ENCODE measurements at regions not wholly inside any gene's neighbourhood (a gene's known extent, or its start where the extent isn't known, plus 50 kb on each side); places are given as distances from the start of the nearest gene placed in this dataset.

GRCh38 chr5:58358501-58359178 lies 101.2 kb downstream of the PLK2 start:
- dilution Hi-C loops (cut with MboI; ENCODE audit: extremely low pct_ligation_motif_present, low sequenced_read_pairs) = no loop called here
- no peaks in the 10 kb centered on the region for H3K27me3 ChIP-seq (ENCODE audit: control insufficient read depth, extremely low read depth, insufficient read depth, low read length)
- no peak overlapping the region for H3K4me2 ChIP-seq (ENCODE audit: control insufficient read depth, extremely low read depth, insufficient read depth, low read depth, low read length)
- H2AFZ ChIP-seq (ENCODE audit: control insufficient read depth, low read length) = no peak overlapping the region
- no peak overlapping the region for H3K27ac ChIP-seq (ENCODE audit: control insufficient read depth, insufficient read depth, low read length)
- DNase-seq (ENCODE audit: low read depth, low spot score) = no peak
- no peak for FAIRE-seq
- TF ChIP-seq EZH2 (IDR thresholded peaks at IDR 0.05; ENCODE audit: low read length) = no peak
- TF ChIP-seq CTCF (optimal IDR thresholded peaks at IDR 0.05 in 1 of 3, IDR thresholded peaks at IDR 0.05 in 1 of 3, conservative IDR thresholded peaks at IDR 0.05 in 1 of 3; ENCODE audit: extremely low read depth in 1 of 3, insufficient read depth in 2 of 3, low read length in 3 of 3) = no peak
- H3K9me1 ChIP-seq (ENCODE audit: control insufficient read depth, extremely low read depth, insufficient read depth, low read length) = no peaks in the 10 kb centered on the region
- no peaks in the 10 kb centered on the region for H3K4me1 ChIP-seq (ENCODE audit: control insufficient read depth, extremely low read depth, insufficient read depth, low read length)
- no peaks in the 10 kb centered on the region for H3K79me2 ChIP-seq (ENCODE audit: control insufficient read depth, insufficient read depth, low read length)
- no peaks in the 10 kb centered on the region for H4K20me1 ChIP-seq (ENCODE audit: control insufficient read depth, extremely low read depth, insufficient read depth, low read length)
- H3K9me3 ChIP-seq (ENCODE audit: control insufficient read depth, low read depth, low read length) = no peaks in the 10 kb centered on the region
- no peak overlapping the region for H3K4me3 ChIP-seq (ENCODE audit: control insufficient read depth in 2 of 3, extremely low read depth in 1 of 3, insufficient read depth in 2 of 3, low read depth in 1 of 3, low read length in 3 of 3)
- no peak overlapping the region for H3K9ac ChIP-seq (ENCODE audit: control insufficient read depth, extremely low read depth, insufficient read depth, low read length)
- H3K36me3 ChIP-seq (ENCODE audit: control insufficient read depth in 2 of 2, extremely low read depth in 1 of 2, insufficient read depth in 2 of 2, low read length in 2 of 2) = no peaks in the 10 kb centered on the region

DNA sequence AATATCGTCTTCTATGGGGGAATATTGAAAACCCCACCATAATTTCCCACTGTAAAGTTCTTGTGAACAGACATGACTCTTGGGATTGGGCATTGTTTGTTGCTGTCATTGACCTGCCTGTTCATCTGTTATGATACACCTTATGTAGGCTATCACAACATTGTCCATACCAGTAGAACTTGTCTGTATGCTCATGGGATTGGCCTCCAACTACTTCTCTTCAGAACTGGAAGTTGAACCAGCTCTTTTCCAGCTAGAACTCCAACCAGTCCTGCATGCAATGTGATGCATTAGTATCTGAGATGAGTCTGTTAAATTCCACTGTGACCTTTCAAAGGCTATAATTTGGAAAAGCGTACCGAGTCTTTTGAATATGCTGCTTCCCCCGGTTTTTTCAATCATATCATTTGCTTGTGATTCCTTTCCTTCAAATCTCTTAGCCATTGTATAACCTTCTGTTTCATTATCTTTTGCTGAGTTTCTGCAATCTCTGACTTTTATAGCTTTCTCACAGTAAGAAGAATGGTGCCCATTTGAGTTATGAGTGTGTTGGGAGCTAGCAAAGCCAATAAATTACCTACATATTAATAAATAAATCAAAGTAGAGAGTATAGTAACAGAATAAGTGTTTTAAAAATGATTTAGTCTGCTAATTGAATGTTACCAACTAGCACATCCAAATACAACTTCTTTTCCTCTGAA lies 101.9 kb downstream of the PLK2 start:
- TF ChIP-seq CTCF (optimal IDR thresholded peaks at IDR 0.05 in 1 of 3, IDR thresholded peaks at IDR 0.05 in 1 of 3, conservative IDR thresholded peaks at IDR 0.05 in 1 of 3; ENCODE audit: extremely low read depth in 1 of 3, insufficient read depth in 2 of 3, low read length in 3 of 3) (no peak), EZH2 (IDR thresholded peaks at IDR 0.05; ENCODE audit: low read length) (no peak)
- no peaks in the 10 kb centered on the region for H3K27me3 ChIP-seq (ENCODE audit: control insufficient read depth, extremely low read depth, insufficient read depth, low read length)
- H4K20me1 ChIP-seq (ENCODE audit: control insufficient read depth, extremely low read depth, insufficient read depth, low read length) = no peaks in the 10 kb centered on the region
- no peak overlapping the region for H3K27ac ChIP-seq (ENCODE audit: control insufficient read depth, insufficient read depth, low read length)
- no peaks in the 10 kb centered on the region for H3K36me3 ChIP-seq (ENCODE audit: control insufficient read depth in 2 of 2, extremely low read depth in 1 of 2, insufficient read depth in 2 of 2, low read length in 2 of 2)
- H3K79me2 ChIP-seq (ENCODE audit: control insufficient read depth, insufficient read depth, low read length) = no peaks in the 10 kb centered on the region
- FAIRE-seq = no peak
- H3K4me3 ChIP-seq (ENCODE audit: control insufficient read depth in 2 of 3, extremely low read depth in 1 of 3, insufficient read depth in 2 of 3, low read depth in 1 of 3, low read length in 3 of 3) = no peak overlapping the region
- H3K9ac ChIP-seq (ENCODE audit: control insufficient read depth, extremely low read depth, insufficient read depth, low read length) = no peak overlapping the region
- H3K4me2 ChIP-seq (ENCODE audit: control insufficient read depth, extremely low read depth, insufficient read depth, low read depth, low read length) = no peak overlapping the region
- H2AFZ ChIP-seq (ENCODE audit: control insufficient read depth, low read length) = no peak overlapping the region
- dilution Hi-C loops (cut with MboI; ENCODE audit: extremely low pct_ligation_motif_present, low sequenced_read_pairs) = no loop called here
- H3K9me3 ChIP-seq (ENCODE audit: control insufficient read depth, low read depth, low read length) = no peaks in the 10 kb centered on the region
- no peak for DNase-seq (ENCODE audit: low read depth, low spot score)
- no peaks in the 10 kb centered on the region for H3K4me1 ChIP-seq (ENCODE audit: control insufficient read depth, extremely low read depth, insufficient read depth, low read length)
- H3K9me1 ChIP-seq (ENCODE audit: control insufficient read depth, extremely low read depth, insufficient read depth, low read length) = no peaks in the 10 kb centered on the region
